NCI-H748 (cell line): ENCODE measurements at regions not wholly inside any gene's neighbourhood (a gene's known extent, or its start where the extent isn't known, plus 50 kb on each side); places are given as distances from the start of the nearest gene placed in this dataset.

Source experiments
- DNase-seq: peaks from one replicate; lab custom pipeline; 2025; ENCODE audit not compliant: unreplicated experiment; lab: John Stamatoyannopoulos, UW

GRCh38 chr6:90805619-90806155, 218.8 kb upstream of the MAP3K7 start:
- no peak for DNase-seq

GRCh38 chr6:90803956-90804355, 217.1 kb upstream of the MAP3K7 start:
- no peak for DNase-seq

- no peak for DNase-seq
Observed at GRCh38 chr6:90795078-90795477, 208.2 kb upstream of the MAP3K7 start.

GRCh38 chr6:90793771-90794170, 206.9 kb upstream of the MAP3K7 start:
- DNase-seq: no peak

- no peak for DNase-seq
Observed at GRCh38 chr6:90790696-90791095, 203.8 kb upstream of the MAP3K7 start.

GRCh38 chr6:90790058-90790457, 203.2 kb upstream of the MAP3K7 start:
- no peak for DNase-seq

GRCh38 chr6:90788781-90789180, 201.9 kb upstream of the MAP3K7 start:
- DNase-seq: no peak

- no peak for DNase-seq
Observed at GRCh38 chr6:90787446-90787845, 200.6 kb upstream of the MAP3K7 start.

- no peak for DNase-seq
Observed at GRCh38 chr6:90780778-90781177, 193.9 kb upstream of the MAP3K7 start.

GRCh38 chr6:90780141-90780540, 193.3 kb upstream of the MAP3K7 start:
- DNase-seq: no peak

GRCh38 chr6:90778417-90779203, 191.7 kb upstream of the MAP3K7 start:
- DNase-seq: no peak

GRCh38 chr6:90770778-90771177, 183.9 kb upstream of the MAP3K7 start:
- DNase-seq: no peak

GRCh38 chr6:90765895-90766294, 179.0 kb upstream of the MAP3K7 start:
- peak; percentile 91 for DNase-seq

- no peak for DNase-seq
Observed at GRCh38 chr6:90765491-90765890, 178.6 kb upstream of the MAP3K7 start.

- DNase-seq: no peak
Observed at GRCh38 chr6:90764001-90764400, 177.1 kb upstream of the MAP3K7 start.

GRCh38 chr6:90759664-90760063, 172.8 kb upstream of the MAP3K7 start:
- no peak for DNase-seq

- DNase-seq: peak; percentile 14
Observed at GRCh38 chr6:90758741-90759140, 171.9 kb upstream of the MAP3K7 start.

- no peak for DNase-seq
Observed at GRCh38 chr6:90753820-90754643, 167.2 kb upstream of the MAP3K7 start.

GRCh38 chr6:90739802-90740201, 152.9 kb upstream of the MAP3K7 start:
- peak; percentile 9 for DNase-seq

GRCh38 chr6:90739339-90739738, 152.5 kb upstream of the MAP3K7 start:
- DNase-seq: peak; percentile 64

GRCh38 chr6:90730151-90730673, 143.3 kb upstream of the MAP3K7 start:
- DNase-seq: no peak

- DNase-seq: no peak
Observed at GRCh38 chr6:90729057-90729456, 142.2 kb upstream of the MAP3K7 start.
